COR-L47 (cell line): ENCODE measurements at regions not wholly inside any gene's neighbourhood (a gene's known extent, or its start where the extent isn't known, plus 50 kb on each side); places are given as distances from the start of the nearest gene placed in this dataset.
A peak's percentile ranks its signal among the peaks of the same experiment; 100 is the strongest.

Source experiments
- DNase-seq: peaks from one replicate; lab custom pipeline; 2025; lab: John Stamatoyannopoulos, UW

DNA sequence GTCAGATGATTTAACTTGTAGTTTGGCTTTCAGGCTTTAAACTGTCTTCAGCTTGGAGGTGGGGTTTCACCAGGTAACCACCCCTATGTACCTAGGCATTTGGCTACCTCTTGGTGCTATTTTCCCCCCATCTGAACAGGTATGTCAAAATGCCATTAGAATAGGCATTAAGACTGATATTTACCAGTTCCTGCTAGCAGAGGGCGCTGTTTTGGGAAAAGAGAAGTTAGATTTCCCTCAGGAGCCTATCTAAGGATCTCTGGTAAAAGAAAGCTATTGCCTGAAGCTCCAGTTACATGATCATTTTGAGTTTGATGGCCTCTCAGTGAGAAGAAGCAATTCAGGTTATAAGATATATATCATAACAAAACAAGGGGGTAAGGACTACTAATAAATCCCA, 879.1 kb downstream of the SH3BGRL start:
- DNase-seq: no peak

DNA sequence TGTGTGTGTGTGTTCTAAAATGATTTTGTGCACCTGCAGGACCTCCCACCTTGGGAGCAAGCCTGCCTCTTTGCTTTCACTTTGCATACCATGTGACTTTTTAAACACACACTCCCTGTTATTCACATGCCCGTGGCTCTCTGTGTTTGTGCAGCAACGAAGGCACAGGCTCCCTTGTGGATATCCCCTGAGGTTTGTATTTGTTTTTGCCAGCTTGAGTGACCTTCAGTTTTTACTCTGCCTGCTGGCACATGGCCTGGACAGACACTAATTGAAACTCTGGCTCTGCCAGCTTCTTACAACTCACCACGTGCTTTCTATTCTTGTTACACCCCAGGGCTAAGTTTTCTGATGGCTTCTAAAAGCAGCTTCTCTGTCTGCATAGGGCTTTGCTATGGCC, 885.8 kb downstream of the SH3BGRL start:
- peak; percentile 83 for DNase-seq

DNA sequence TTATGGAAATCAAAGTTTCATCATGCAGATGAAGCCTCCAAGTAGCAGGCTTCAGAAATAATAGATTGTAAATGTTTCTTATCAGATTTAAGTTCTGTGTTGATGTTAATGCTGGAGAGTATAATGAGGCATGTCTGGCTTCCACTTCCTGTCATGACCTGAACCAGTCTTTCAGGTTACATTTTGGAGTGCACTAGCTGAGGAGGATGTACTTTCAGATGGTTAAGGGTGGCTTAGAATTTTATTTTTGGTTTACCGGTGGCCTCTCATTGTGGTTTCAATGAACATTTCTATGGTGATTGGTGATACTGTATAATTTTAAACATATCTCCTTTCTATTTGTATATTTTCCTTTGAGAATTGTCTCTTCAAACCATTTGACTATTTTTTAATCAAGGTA, 890.4 kb downstream of the SH3BGRL start:
- no peak for DNase-seq

DNA sequence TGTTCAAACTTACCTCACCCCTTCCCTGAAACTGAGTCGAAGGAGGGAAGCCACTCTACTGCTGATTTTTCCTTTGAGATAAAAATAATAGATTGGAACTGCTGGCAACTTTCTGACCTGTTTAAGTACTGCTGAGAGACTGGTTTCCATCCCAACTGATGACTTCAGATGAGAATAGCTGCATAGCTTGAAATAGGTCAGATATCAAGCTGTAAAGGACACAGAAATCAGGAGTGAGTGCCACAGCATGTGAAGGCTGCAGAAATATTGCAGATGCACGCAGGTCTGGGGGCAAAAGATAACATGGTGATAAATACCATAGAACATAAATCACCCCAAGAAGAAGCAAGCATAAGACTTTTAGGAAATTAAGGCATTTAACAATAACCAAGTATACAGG, 923.2 kb downstream of the SH3BGRL start:
- no peak for DNase-seq

DNA sequence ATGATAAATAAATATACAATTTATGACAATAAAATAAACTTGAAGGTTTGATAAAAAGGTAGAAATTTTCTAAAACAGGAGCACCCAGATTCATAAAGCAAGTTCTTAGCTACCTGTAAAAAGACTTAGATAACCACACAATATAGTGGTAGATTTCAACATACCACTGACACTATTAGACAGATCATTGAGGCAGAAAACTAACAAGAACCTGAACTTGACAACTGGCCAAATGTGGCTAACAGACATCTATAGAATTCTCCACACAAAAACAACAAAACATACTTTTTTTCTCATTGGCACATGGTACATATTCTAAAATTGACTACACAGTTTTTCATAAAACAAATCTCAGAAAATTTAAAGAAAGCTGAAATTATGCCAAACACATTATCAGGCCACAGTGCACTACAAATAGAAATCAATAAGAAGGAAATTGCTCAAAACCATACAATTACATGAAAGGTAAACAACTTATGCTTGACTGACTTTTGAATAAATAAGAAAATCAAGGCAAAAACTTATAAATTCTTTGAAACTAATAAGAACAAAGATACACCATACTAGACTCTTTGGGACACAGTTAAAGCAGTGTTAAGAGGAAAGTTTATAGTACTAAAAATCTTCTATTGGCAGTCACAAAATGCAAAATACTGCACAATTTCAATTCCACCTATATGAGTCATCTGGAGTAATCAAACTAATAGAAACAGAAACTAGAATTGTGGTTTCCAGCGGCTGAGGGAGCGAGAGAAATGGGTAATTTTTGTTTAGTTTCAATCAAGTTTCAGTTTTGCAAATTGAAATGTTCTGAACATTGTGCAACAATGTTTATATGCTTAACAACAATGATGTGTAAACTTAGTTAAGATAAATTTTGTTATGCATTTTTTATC, 925.6 kb downstream of the SH3BGRL start:
- no peak for DNase-seq

DNA sequence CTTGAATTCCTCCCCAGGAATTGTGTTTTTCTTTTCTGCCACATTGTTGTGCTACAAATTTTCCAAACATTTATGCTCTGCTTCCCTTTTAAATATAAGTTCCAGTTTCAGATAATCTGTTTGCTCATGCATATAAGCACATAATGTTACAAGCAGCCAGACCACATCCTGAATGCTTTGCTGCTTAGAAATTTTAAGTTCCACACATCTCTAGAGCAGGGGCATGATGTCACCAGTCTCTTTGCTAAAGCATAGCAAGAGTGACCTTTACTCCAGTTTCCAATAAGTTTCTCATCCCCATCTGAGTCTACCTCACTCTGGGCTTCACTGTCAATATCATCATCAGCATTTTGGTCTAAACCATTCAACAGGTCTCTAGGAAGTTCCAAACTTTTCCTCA, 932.5 kb downstream of the SH3BGRL start:
- DNase-seq: no peak

DNA sequence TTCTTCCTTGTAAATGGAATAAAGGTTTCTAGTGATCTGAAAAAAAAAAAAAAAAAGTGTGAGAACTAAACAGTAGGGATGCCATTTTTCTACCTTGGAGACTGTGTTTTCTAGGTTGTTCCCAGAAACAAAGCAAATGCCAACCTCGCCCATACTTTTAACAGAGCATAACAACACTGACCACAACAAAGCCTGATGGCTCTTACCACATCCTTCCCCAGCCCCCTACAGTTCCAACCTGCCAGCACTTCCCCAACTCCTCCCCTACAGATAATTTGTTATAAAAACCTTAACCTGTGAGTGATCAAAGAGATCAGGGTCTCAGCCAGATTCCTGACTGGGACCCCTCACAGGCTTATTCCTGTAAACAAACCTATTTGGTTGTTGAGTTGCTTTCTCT, 940.0 kb downstream of the SH3BGRL start:
- DNase-seq: no peak

DNA sequence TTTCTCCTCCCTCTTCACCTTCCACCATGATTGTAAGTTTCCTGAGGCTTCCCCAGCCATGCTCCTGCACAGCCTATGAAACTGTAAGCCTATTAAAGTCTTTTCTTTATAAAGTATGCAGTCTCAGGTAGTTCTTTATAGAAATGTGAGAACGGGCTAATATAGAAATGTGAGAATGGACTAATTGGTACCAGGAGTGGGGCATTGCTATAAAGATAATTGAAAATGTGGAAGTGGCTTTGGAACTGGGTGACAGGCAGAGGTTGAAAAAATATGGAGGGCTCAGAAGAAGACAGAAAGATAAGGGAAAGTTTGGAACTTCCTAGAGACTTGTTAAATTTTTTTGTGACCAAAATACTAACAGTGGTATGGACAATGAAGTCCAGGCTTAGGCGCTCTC, 959.3 kb downstream of the SH3BGRL start:
- DNase-seq: no peak

DNA sequence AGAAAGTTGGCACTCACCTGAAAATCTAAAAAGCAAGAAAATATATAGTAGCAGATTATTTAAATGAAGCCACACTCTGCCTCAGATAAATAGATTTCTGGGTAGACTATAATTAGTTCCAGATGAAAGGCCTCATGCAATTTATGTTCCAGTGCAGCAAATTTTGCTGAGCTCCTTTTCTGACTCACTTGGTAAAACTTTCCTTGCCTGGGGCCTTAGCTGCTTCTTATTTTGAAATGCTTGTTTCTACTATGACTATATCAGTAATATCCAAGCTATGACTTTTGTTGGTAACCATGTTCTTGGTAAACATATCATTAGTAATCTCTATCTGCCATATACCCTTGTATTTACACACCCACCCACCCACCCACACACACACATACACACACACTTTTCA, 961.8 kb downstream of the SH3BGRL start:
- no peak for DNase-seq

DNA sequence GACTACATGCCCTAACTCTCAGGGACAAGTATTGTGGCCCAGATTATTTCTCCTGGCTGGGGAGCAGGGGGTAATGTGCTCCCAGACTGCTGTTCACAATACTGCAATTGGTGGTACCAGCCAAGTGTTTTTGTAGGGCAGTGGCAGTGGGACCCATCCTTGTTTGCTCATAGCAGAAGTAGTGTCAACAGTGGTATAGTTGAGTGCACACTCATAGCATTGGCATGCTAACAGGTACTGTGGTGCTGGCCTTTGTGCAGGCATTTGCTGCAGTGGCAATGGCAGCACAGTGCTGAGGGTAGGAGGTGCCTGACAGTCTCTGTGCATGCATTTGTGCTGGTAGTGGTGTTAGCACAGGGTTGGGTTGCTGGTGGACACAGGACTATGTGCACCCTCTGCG, 995.0 kb downstream of the SH3BGRL start:
- DNase-seq: no peak

DNA sequence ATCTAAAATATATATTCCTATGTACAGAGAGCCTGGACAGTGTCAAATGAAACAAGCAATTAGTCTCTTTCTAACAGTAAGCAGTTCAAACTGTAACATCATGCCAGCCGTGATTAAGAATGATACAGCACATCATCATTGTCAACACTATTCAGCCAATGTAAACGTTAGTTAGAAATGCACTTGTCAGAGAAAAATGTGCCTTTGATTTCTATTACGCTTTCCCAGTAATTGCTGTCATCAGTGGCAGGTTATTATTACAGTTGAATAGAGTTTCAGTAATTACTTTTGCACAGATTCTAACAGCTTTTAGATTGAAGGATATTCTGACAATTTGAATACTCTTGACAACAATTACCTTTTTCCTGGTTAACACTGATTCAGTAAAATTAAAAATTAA, 1007.1 kb downstream of the SH3BGRL start:
- peak; percentile 62 for DNase-seq

DNA sequence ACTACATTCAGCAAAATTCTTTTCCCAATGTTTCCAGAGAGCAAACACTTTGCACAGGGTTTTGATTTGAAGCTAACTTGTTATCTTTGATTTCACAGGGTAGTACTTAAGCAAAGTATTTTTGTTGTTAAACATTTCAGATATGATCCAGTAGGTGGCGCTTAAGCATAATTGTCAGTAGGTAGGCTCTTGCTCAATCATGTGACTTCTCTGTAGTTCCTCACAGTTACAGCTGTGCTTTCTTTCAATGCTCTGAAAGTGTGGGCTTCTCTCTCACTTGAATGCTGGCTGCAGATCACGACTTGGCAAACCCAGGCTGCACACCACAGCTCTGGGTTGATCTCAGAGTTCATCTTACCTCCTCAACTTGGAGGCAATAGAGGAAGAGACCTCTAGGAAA, 1016.5 kb downstream of the SH3BGRL start:
- peak; percentile 41 for DNase-seq

DNA sequence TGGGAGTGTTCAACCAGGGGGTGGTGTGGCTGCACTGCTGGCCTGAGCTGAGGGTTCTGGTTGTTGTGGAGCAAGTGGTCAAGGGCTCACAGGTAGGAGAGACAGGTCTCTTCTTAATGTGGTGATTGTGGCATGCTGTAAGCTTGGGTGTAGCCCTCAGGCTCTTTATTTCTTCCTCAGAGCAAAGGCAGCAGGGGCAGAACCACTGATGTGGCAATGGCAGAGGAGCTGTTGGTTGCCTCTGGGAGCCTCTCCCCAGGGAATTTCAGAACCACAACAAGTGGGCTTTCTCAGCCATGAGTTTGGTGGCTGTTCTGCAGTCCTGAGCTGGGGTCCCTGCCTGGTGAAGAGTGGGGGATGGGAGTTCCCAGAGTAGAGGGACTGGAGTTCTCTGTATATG, 1017.2 kb downstream of the SH3BGRL start:
- DNase-seq: no peak

DNA sequence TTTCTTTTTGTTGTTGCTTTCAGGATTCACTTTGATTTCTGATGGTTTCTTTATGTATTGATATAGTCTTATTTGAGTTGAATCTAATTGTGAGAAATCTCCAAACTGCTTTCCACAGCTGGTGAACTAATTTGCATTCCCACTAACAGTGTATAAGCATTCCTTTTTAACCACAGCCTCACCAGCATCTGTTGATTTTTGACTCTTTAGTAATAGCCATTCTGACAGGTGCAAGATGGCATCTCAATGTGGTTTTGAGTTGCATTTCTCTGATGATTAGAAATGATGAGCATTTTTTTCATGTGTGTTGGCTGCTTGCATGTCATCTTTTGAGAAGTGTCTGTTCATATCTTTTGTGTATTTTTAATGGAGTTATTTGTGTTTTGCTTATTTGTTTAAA, 1023.1 kb downstream of the SH3BGRL start:
- DNase-seq: no peak

DNA sequence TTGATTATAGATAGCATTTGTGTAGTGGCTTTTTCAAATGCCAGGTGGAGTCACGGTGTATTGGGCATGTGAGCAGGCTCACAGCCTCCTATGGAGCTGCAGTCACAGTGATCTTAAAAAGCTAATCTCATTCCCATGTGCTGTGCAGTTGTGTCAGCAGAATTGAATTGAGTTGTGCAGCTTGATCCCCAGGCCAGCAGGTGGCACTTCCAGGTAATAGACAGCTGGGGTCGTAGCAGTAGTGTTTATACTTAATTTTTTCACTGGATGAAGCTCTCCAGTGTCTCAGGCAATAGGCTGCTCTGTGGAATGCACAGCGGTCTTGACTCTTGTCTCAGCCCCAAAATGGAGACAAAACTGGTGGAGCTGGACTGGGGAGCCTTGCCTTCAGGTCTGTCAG, 1028.1 kb downstream of the SH3BGRL start:
- no peak for DNase-seq

DNA sequence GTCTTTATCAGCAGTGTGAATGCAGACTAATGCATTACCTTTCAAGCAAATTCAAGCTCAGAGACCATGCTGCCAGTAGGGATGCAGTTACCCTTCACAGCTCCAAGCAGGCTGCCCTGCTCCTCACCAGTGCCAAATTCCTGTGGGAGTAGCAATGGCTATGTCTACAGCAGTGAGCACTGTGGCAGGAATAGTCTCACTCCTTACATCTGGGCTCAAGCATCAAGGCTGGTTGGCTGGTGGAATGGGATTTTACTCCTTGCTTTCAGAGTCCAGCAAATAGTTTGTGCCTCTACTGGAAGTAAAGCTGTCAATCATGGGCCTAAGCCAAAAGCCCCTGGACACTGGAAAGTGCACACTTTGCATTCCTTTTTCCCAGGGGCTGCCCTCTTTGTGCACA, 1030.8 kb downstream of the SH3BGRL start:
- no peak for DNase-seq

DNA sequence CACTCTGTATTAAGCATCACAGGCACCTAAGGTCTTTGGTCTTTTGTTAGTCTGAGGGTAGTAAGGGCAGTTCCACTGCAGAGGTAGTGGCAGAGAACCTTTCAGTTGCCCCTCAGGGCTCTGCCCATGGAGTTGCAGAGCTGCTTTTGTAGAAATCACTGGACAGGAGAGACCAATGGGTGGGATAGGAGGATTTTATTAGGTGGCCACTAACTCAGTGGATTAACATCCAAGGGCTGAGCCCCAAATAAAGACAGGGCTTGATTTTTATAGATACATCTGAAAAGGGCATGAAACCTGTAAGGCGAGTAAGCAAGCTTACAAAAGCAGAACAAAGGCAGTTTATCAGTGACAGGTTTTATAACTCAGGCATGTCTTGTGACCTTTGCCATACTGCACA, 1035.4 kb downstream of the SH3BGRL start:
- DNase-seq: no peak
